H9 (cell line): ENCODE measurements at regions not wholly inside any gene's neighbourhood (a gene's known extent, or its start where the extent isn't known, plus 50 kb on each side); places are given as distances from the start of the nearest gene placed in this dataset.

Source experiments
- DNase-seq: peaks from one replicate; pipeline ENCODE4 v3.0.0-alpha.2; 2017
- H2AFZ ChIP-seq: one replicate; pipeline ENCODE4 v1.6.1; 2013; ENCODE audit warnings: mild to moderate bottlenecking, low read length, control low read depth, moderate library complexity
- H2AK5ac ChIP-seq: 2 replicates; pipeline ENCODE4 v1.6.1; 2013; ENCODE audit warnings: low read length, control low read depth, mixed read lengths; ENCODE audit not compliant: insufficient read length
- H2BK120ac ChIP-seq: one replicate; pipeline ENCODE4 v1.6.1; 2013; ENCODE audit warnings: low read depth, mild to moderate bottlenecking, low read length, control low read depth, inconsistent platforms; ENCODE audit not compliant: poor library complexity, severe bottlenecking
- H2BK12ac ChIP-seq: 2 replicates; pipeline ENCODE4 v1.6.1; 2013; ENCODE audit warnings: low read length, control low read depth, mixed read lengths, low read depth; ENCODE audit not compliant: insufficient read length
- H2BK15ac ChIP-seq: 2 replicates; pipeline ENCODE4 v1.6.1; 2013; ENCODE audit warnings: low read depth, low read length, control low read depth
- H2BK20ac ChIP-seq: one replicate; pipeline ENCODE4 v1.6.1; 2013; ENCODE audit warnings: low read depth, mild to moderate bottlenecking, low read length, control low read depth, inconsistent platforms; ENCODE audit not compliant: poor library complexity, severe bottlenecking
- H2BK5ac ChIP-seq: 2 replicates; pipeline ENCODE4 v1.6.1; 2013; ENCODE audit warnings: low read length, control low read depth, mixed read lengths; ENCODE audit not compliant: insufficient read length
- H3K14ac ChIP-seq: 2 replicates; pipeline ENCODE4 v1.6.1; 2013; ENCODE audit warnings: low read length, control low read depth; ENCODE audit not compliant: insufficient read depth
- H3K18ac ChIP-seq: 2 replicates; pipeline ENCODE4 v1.6.1; 2013; ENCODE audit warnings: low read depth, mild to moderate bottlenecking, mixed read lengths, low read length, control low read depth; ENCODE audit not compliant: insufficient read length
- H3K23ac ChIP-seq: 2 replicates; pipeline ENCODE4 v1.6.1; 2013; ENCODE audit warnings: low read length, control low read depth, mixed read lengths, low read depth; ENCODE audit not compliant: insufficient read length
- H3K23me2 ChIP-seq: 2 replicates; pipeline ENCODE4 v1.6.1; 2013; ENCODE audit warnings: low read depth, mild to moderate bottlenecking, mixed read lengths, low read length, control low read depth; ENCODE audit not compliant: insufficient read length, poor library complexity, severe bottlenecking
- H3K27ac ChIP-seq: 2 replicates; pipeline ENCODE4 v1.5.1; 2013; ENCODE audit warnings: low read length, control low read depth, mixed read lengths, low read depth; ENCODE audit not compliant: insufficient read length
- H3K27me3 ChIP-seq: 2 replicates; pipeline ENCODE4 v1.6.1; 2013; ENCODE audit warnings: low read length, control low read depth, inconsistent platforms; ENCODE audit not compliant: insufficient read depth
- H3K4ac ChIP-seq: 2 replicates; pipeline ENCODE4 v1.6.1; 2013; ENCODE audit warnings: low read depth, mild to moderate bottlenecking, control low read depth, inconsistent platforms, low read length, moderate library complexity
- H3K4me1 ChIP-seq: 2 replicates; pipeline ENCODE4 v1.6.1; 2013; ENCODE audit warnings: low read length, control low read depth, inconsistent platforms; ENCODE audit not compliant: insufficient read depth
- H3K4me2 ChIP-seq: 2 replicates; pipeline ENCODE4 v1.6.1; 2013; ENCODE audit warnings: low read length, control low read depth, mixed read lengths; ENCODE audit not compliant: insufficient read length, insufficient read depth
- H3K56ac ChIP-seq: 2 replicates; pipeline ENCODE4 v1.6.1; 2013; ENCODE audit warnings: low read depth, mild to moderate bottlenecking, mixed read lengths, low read length, control low read depth; ENCODE audit not compliant: insufficient read length
- H3K79me1 ChIP-seq: 2 replicates; pipeline ENCODE4 v1.6.1; 2013; ENCODE audit warnings: low read depth, mild to moderate bottlenecking, moderate library complexity, low read length, control low read depth, inconsistent platforms; ENCODE audit not compliant: insufficient read depth, poor library complexity, severe bottlenecking
- H3K79me2 ChIP-seq: 2 replicates; pipeline ENCODE4 v1.6.1; 2013; ENCODE audit warnings: low read length, control low read depth, inconsistent platforms; ENCODE audit not compliant: insufficient read depth
- H3K9ac ChIP-seq: 2 replicates; pipeline ENCODE4 v1.6.1; 2013; ENCODE audit warnings: low read length, control low read depth, mixed read lengths; ENCODE audit not compliant: insufficient read length; ENCODE audit errors: extremely low read depth
- H3K9me3 ChIP-seq: one replicate; pipeline ENCODE4 v1.6.1; 2013; ENCODE audit warnings: low read depth, low read length, inconsistent platforms; ENCODE audit not compliant: control insufficient read depth
- H3T11ph ChIP-seq: one replicate; pipeline ENCODE4 v1.6.1; 2013; ENCODE audit warnings: mild to moderate bottlenecking, low read length, control low read depth, inconsistent platforms
- H4K20me1 ChIP-seq: one replicate; pipeline ENCODE4 v1.6.1; 2013; ENCODE audit not compliant: control insufficient read depth, insufficient read length, insufficient read depth
- H4K5ac ChIP-seq: 2 replicates; pipeline ENCODE4 v1.6.1; 2013; ENCODE audit warnings: low read depth, mild to moderate bottlenecking, mixed read lengths, low read length, control low read depth; ENCODE audit not compliant: insufficient read length
- H4K8ac ChIP-seq: replicated peaks from 2 replicates; pipeline ENCODE4 v1.6.1; 2013; ENCODE audit warnings: low read length, control low read depth, mixed read lengths, low read depth; ENCODE audit not compliant: insufficient read length
- H4K91ac ChIP-seq: 2 replicates; pipeline ENCODE4 v1.6.1; 2013; ENCODE audit warnings: low read depth, mild to moderate bottlenecking, moderate library complexity, mixed read lengths, low read length, control low read depth; ENCODE audit not compliant: insufficient read length
- H3K27ac Mint-ChIP-seq, 3 experiments: 2 replicates in 2 of 3; 3 replicates in 1 of 3; pipeline ENCODE4 v1.8.0; 2020 to 2021; ENCODE audit warnings: mixed read lengths in 3 of 3, mild to moderate bottlenecking in 1 of 3, moderate library complexity in 1 of 3
- H3K27me3 Mint-ChIP-seq: 2 replicates; pipeline ENCODE4 v1.8.0; 2021; ENCODE audit warnings: low read depth, mild to moderate bottlenecking, moderate library complexity, mixed read lengths
- H3K36me3 Mint-ChIP-seq, 3 experiments: 2 replicates in 2 of 3; 3 replicates in 1 of 3; pipeline ENCODE4 v1.8.0; 2020 to 2021; ENCODE audit warnings: low read depth in 3 of 3, mixed read lengths in 3 of 3; ENCODE audit not compliant: insufficient read depth in 1 of 3
- H3K4me1 Mint-ChIP-seq, 2 experiments: 2 replicates each; pipeline ENCODE4 v1.8.0; 2020; ENCODE audit warnings: mixed read lengths in 2 of 2
- H3K4me3 Mint-ChIP-seq, 2 experiments: 2 replicates in 1 of 2; 3 replicates in 1 of 2; pipeline ENCODE4 v1.8.0; 2020 to 2021; ENCODE audit warnings: mild to moderate bottlenecking in 2 of 2, mixed read lengths in 2 of 2, moderate library complexity in 1 of 2
- H3K9me3 Mint-ChIP-seq, 2 experiments: 2 replicates in 1 of 2; 3 replicates in 1 of 2; pipeline ENCODE4 v1.8.0; 2020; ENCODE audit warnings: mild to moderate bottlenecking in 2 of 2, mixed read lengths in 2 of 2, moderate library complexity in 1 of 2
- WGBS: extraction: QIAGEN DNeasy Blood & Tissue Kit; methylation state at CpG from one replicate; pipeline ENCODE4 v1.1.7; 2013; ENCODE audit warnings: missing lambda C conversion rate, low lambda C conversion rate, mixed read lengths; ENCODE audit not compliant: insufficient read length; ENCODE audit errors: extremely low coverage; 5-methylcytosine and 5-hydroxymethylcytosine counted together
- TF ChIP-seq, protein P1 (sequence below): fragments of 200-600 bp; sonication (generic); conservative IDR thresholded peaks from 3 replicates; pipeline ENCODE4 v1.8.0; 2021; ENCODE audit warnings: antibody characterized with exemption, mild to moderate bottlenecking

DNA sequence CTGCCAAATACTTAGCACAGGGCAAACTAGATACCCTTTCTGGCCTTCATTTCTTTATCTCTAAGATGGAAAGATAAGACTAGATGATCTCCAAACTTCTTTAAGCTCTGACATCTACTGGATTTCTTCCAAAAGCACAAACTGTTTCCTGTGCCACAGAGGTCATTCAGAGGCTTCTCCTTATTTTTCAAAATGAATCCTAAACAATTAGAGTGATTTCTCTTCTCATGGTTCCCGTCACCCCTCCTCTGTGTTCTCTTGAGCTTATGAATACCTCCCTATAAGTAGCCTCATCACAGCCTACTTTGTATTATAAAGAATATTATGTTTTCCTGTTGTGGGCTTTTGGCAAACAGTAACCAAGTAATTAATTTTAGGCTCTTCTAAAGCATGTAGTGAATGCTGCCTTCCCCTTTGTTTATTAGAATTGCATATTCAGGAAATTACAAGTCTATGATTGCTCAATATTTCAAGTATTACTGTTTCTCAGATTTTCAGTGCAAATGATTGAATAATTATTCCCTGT lies 179.5 kb downstream of the REEP3 start:
- H3K79me2 ChIP-seq, result no peaks in the 10 kb centered on the region
- no peak overlapping the region for H4K91ac ChIP-seq
- no peaks in the 10 kb centered on the region for H3K23me2 ChIP-seq
- H2BK120ac ChIP-seq, result no peak overlapping the region
- H3K9me3 ChIP-seq, result no peaks in the 10 kb centered on the region
- no peak overlapping the region for H2AK5ac ChIP-seq
- H2AFZ ChIP-seq, result no peak overlapping the region
- H3K56ac ChIP-seq, result no peak overlapping the region
- no peak for DNase-seq
- Mint-ChIP-seq H3K27ac (no peak overlapping the region), H3K4me1 (peaks cover 10 to 19% of the 10 kb centered on the region in 2 experiments), H3K36me3 (peaks cover 0 to 3% (median 0%) of the 10 kb centered on the region in 3 experiments; a peak in 3 of 7 replicates), H3K27me3 (no peaks in the 10 kb centered on the region), H3K9me3 (peaks cover 0 to 3% of the 10 kb centered on the region in 2 experiments; a peak in 2 of 5 replicates), H3K4me3 (no peak overlapping the region)
- H3K4ac ChIP-seq, result no peak overlapping the region
- no peak overlapping the region for H3K9ac ChIP-seq
- no peak overlapping the region for H4K5ac ChIP-seq
- no peak overlapping the region for H4K8ac ChIP-seq
- H3K4me1 ChIP-seq, result peaks cover 5% of the 10 kb centered on the region
- no peak overlapping the region for H2BK12ac ChIP-seq
- H3K23ac ChIP-seq, result no peak overlapping the region
- H3K14ac ChIP-seq, result no peak overlapping the region
- WGBS, result no CpG with 5 or more reads among the region's 1 CpG
- no peak overlapping the region for H2BK5ac ChIP-seq
- H4K20me1 ChIP-seq, result no peaks in the 10 kb centered on the region
- no peak overlapping the region for H3T11ph ChIP-seq
- no peaks in the 10 kb centered on the region for H3K27me3 ChIP-seq
- TF ChIP-seq, protein P1, sequence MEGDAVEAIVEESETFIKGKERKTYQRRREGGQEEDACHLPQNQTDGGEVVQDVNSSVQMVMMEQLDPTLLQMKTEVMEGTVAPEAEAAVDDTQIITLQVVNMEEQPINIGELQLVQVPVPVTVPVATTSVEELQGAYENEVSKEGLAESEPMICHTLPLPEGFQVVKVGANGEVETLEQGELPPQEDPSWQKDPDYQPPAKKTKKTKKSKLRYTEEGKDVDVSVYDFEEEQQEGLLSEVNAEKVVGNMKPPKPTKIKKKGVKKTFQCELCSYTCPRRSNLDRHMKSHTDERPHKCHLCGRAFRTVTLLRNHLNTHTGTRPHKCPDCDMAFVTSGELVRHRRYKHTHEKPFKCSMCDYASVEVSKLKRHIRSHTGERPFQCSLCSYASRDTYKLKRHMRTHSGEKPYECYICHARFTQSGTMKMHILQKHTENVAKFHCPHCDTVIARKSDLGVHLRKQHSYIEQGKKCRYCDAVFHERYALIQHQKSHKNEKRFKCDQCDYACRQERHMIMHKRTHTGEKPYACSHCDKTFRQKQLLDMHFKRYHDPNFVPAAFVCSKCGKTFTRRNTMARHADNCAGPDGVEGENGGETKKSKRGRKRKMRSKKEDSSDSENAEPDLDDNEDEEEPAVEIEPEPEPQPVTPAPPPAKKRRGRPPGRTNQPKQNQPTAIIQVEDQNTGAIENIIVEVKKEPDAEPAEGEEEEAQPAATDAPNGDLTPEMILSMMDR, result no peak
- H2BK15ac ChIP-seq, result no peak overlapping the region
- no peak overlapping the region for H3K18ac ChIP-seq
- H2BK20ac ChIP-seq, result no peak overlapping the region
- no peaks in the 10 kb centered on the region for H3K79me1 ChIP-seq
- no peak overlapping the region for H3K27ac ChIP-seq
- no peak overlapping the region for H3K4me2 ChIP-seq
